Brain microvascular endothelial cell (primary cell): ENCODE measurements at regions not wholly inside any gene's neighbourhood (a gene's known extent, or its start where the extent isn't known, plus 50 kb on each side); places are given as distances from the start of the nearest gene placed in this dataset.

Experiments used
- DNase-seq: peaks from one replicate; pipeline ENCODE4 v3.0.0-alpha.2; 2020
- H3K27ac ChIP-seq: fragments of 250-450 bp; sonication (Bioruptor Pico); 2 replicates; pipeline ENCODE4 v1.5.1; 2020; ENCODE audit warnings: mild to moderate bottlenecking, moderate library complexity
- H3K27me3 ChIP-seq: fragments of 250-450 bp; sonication (Bioruptor Pico); replicated peaks from 2 replicates; pipeline ENCODE4 v1.5.1; 2020; ENCODE audit warnings: mild to moderate bottlenecking
- H3K36me3 ChIP-seq: fragments of 250-450 bp; sonication (Bioruptor Pico); replicated peaks from 2 replicates; pipeline ENCODE4 v1.5.1; 2020; ENCODE audit warnings: mild to moderate bottlenecking
- H3K4me3 ChIP-seq: 2 replicates; pipeline ENCODE4 v1.5.1; 2011; ENCODE audit warnings: low read depth, mild to moderate bottlenecking, control low read depth, low read length, moderate library complexity
- CTCF ChIP-seq: IDR thresholded peaks from 2 replicates; pipeline ENCODE4 v1.5.1; 2011; ENCODE audit warnings: low read depth, mild to moderate bottlenecking, moderate library complexity, low read length, control low read depth, inconsistent platforms; ENCODE audit errors: missing control alignments
- in situ Hi-C: cut with HindIII; loops from 2 replicates; pipeline ENCODE4 v1.10.0; 2017; ENCODE audit warnings: low sequenced_read_pairs, low pct_ligation_motif_present

- in situ Hi-C loops = no loop called here
- Histone ChIP-seq H3K27ac (no peak overlapping the region), H3K4me3 (no peak overlapping the region), H3K36me3 (no peaks in the 10 kb centered on the region), H3K27me3 (no peaks in the 10 kb centered on the region)
- no peak for TF ChIP-seq CTCF
- DNase-seq = no peak
Measured at GRCh38 chr9:13770956-13771355, 491.5 kb upstream of the MPDZ start.

- in situ Hi-C loops = no loop called here
- H3K36me3 ChIP-seq = no peaks in the 10 kb centered on the region
- no peak for DNase-seq
- H3K27me3 ChIP-seq = no peaks in the 10 kb centered on the region
- no peak overlapping the region for H3K27ac ChIP-seq
- no peak overlapping the region for H3K4me3 ChIP-seq
- TF ChIP-seq CTCF = no peak
Measured at GRCh38 chr9:13769641-13770040, 490.1 kb upstream of the MPDZ start.

- in situ Hi-C loops = no loop called here
- Histone ChIP-seq H3K36me3 (no peaks in the 10 kb centered on the region), H3K27ac (no peak overlapping the region), H3K27me3 (no peaks in the 10 kb centered on the region), H3K4me3 (no peak overlapping the region)
- no peak for DNase-seq
- no peak for TF ChIP-seq CTCF
Measured at GRCh38 chr9:13769006-13769405, 489.5 kb upstream of the MPDZ start.

- no peak for TF ChIP-seq CTCF
- no peaks in the 10 kb centered on the region for H3K27me3 ChIP-seq
- H3K4me3 ChIP-seq = no peak overlapping the region
- DNase-seq = no peak
- H3K27ac ChIP-seq = no peak overlapping the region
- in situ Hi-C loops = no loop called here
- H3K36me3 ChIP-seq = no peaks in the 10 kb centered on the region
Measured at GRCh38 chr9:13762209-13762608, 482.7 kb upstream of the MPDZ start.

GRCh38 chr9:13759551-13759950 lies 480.1 kb upstream of the MPDZ start:
- no peak for TF ChIP-seq CTCF
- Histone ChIP-seq H3K36me3 (no peaks in the 10 kb centered on the region), H3K27ac (no peak overlapping the region), H3K27me3 (no peaks in the 10 kb centered on the region), H3K4me3 (no peak overlapping the region)
- in situ Hi-C loops = no loop called here
- no peak for DNase-seq

GRCh38 chr9:13758936-13759335 lies 479.4 kb upstream of the MPDZ start:
- Histone ChIP-seq H3K4me3 (no peak overlapping the region), H3K27ac (no peak overlapping the region), H3K27me3 (no peaks in the 10 kb centered on the region), H3K36me3 (no peaks in the 10 kb centered on the region)
- in situ Hi-C loops = no loop called here
- no peak for DNase-seq
- TF ChIP-seq CTCF = no peak
